Mucosa of rectum (tissue), 2 donors: ENCODE measurements at regions not wholly inside any gene's neighbourhood (a gene's known extent, or its start where the extent isn't known, plus 50 kb on each side); places are given as distances from the start of the nearest gene placed in this dataset.
"Not testable (repeated sequence)": the region's sequence is repeated elsewhere in the genome, so short reads cannot be mapped to it uniquely, and the experiment has no call there.

Source experiments
- H3K27ac ChIP-seq, 2 donors: one replicate each; pipeline ENCODE4 v1.7.0; 2013; ENCODE audit warnings: inconsistent platforms in 2 of 2, low read depth in 2 of 2, low read length in 2 of 2
- H3K27me3 ChIP-seq, 2 donors: one replicate each; pipeline ENCODE4 v1.7.0; 2013; ENCODE audit warnings: low read length in 2 of 2; ENCODE audit not compliant: control insufficient read depth in 2 of 2, insufficient read depth in 2 of 2
- H3K36me3 ChIP-seq, 2 donors: one replicate each; pipeline ENCODE4 v1.7.0; 2013; ENCODE audit warnings: low read length in 2 of 2; ENCODE audit not compliant: control insufficient read depth in 2 of 2, insufficient read depth in 2 of 2
- H3K4me1 ChIP-seq, 2 donors: one replicate each; pipeline ENCODE4 v1.7.0; 2013; ENCODE audit warnings: low read length in 2 of 2, mild to moderate bottlenecking in 1 of 2; ENCODE audit not compliant: control insufficient read depth in 2 of 2, insufficient read depth in 2 of 2
- H3K4me3 ChIP-seq, 2 donors: one replicate each; pipeline ENCODE4 v1.7.0; 2013; ENCODE audit warnings: low read length in 2 of 2
- H3K9ac ChIP-seq, 2 donors: one replicate each; pipeline ENCODE4 v1.7.0; 2013; ENCODE audit warnings: low read length in 2 of 2, low read depth in 1 of 2, mild to moderate bottlenecking in 1 of 2
- H3K9me3 ChIP-seq, 2 donors: one replicate each; pipeline ENCODE4 v1.7.0; 2013; ENCODE audit warnings: low read length in 2 of 2; ENCODE audit not compliant: control insufficient read depth in 2 of 2
- donor health status: healthy.
- donor health status: Normal muscosa, but diverticular disease.

GRCh38 chr5:23136958-23137357, 283.8 kb upstream of the CDH12 start:
- Histone ChIP-seq H3K27ac (no peak overlapping the region), H3K4me3 (no peak overlapping the region), H3K9me3 (no peaks in the 10 kb centered on the region), H3K9ac (no peak overlapping the region), H3K4me1 (no peaks in the 10 kb centered on the region), H3K27me3 (no peaks in the 10 kb centered on the region), H3K36me3 (no peaks in the 10 kb centered on the region)

DNA sequence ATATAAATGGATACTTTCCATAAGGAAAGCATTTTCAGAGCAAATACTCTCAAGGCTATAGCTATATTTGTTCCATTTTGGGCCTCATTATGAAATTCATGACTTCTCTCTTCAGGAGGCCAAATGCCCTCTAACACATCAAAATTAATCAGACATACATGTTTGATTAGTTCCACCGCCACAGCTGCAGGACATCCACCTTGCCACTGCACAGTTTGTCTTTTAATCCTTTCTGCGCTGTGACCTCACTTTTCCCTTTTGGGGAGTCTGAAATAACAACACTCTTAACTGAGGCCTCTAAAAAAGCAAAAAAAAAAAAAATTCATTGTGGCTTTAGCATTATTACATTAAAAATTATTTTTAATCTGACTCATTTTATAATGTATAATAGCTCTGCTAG, 279.1 kb upstream of the CDH12 start:
- Histone ChIP-seq H3K36me3 (no peaks in the 10 kb centered on the region), H3K4me3 (no peak overlapping the region), H3K9ac (no peak overlapping the region), H3K27me3 (no peaks in the 10 kb centered on the region), H3K27ac (no peak overlapping the region), H3K9me3 (no peaks in the 10 kb centered on the region), H3K4me1 (no peaks in the 10 kb centered on the region)

GRCh38 chr5:23112237-23112636, 259.1 kb upstream of the CDH12 start:
- Histone ChIP-seq H3K9me3 (no peaks in the 10 kb centered on the region), H3K4me1 (no peaks in the 10 kb centered on the region), H3K36me3 (no peaks in the 10 kb centered on the region), H3K9ac (no peak overlapping the region), H3K27ac (no peak overlapping the region), H3K4me3 (no peak overlapping the region), H3K27me3 (no peaks in the 10 kb centered on the region)

- H3K27ac ChIP-seq, result no peak overlapping the region
- H3K4me3 ChIP-seq, result no peak overlapping the region
- H3K27me3 ChIP-seq, result no peaks in the 10 kb centered on the region
- no peaks in the 10 kb centered on the region for H3K36me3 ChIP-seq
- H3K4me1 ChIP-seq, result no peaks in the 10 kb centered on the region
- peaks cover 0 to 11% of the 10 kb centered on the region in 2 donors for H3K9me3 ChIP-seq
- H3K9ac ChIP-seq, result no peak overlapping the region
Observed at GRCh38 chr5:23105021-23105420, 251.9 kb upstream of the CDH12 start.

GRCh38 chr5:23103566-23103965, 250.4 kb upstream of the CDH12 start:
- no peaks in the 10 kb centered on the region for H3K4me1 ChIP-seq
- H3K36me3 ChIP-seq, result no peaks in the 10 kb centered on the region
- H3K27me3 ChIP-seq, result no peaks in the 10 kb centered on the region
- no peak overlapping the region for H3K9ac ChIP-seq
- peaks cover 0 to 11% of the 10 kb centered on the region in 2 donors for H3K9me3 ChIP-seq
- H3K4me3 ChIP-seq, result no peak overlapping the region
- H3K27ac ChIP-seq, result no peak overlapping the region

DNA sequence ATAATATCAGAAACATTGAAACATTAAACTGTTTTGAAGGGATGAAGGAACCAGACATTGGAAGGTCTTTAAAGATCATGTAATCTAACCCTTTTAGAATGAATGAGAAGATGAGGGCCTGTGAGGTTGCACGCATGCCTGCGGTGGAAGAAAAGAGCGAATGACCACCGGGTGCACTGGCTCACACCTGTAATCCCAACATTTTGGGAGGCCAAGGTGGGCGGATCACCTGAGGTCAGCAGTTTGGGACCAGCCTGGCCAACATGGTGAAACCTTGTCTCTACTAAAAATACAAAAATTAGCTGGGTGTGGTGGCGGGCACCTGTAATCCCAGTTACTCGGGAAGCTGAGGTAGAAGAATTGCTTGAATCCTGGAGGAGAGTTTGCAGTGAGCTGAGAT, 242.3 kb upstream of the CDH12 start:
- not testable (repeated sequence) for H3K9me3 ChIP-seq, H3K4me1 ChIP-seq, H3K9ac ChIP-seq, H3K27me3 ChIP-seq, H3K36me3 ChIP-seq, H3K27ac ChIP-seq, H3K4me3 ChIP-seq

- H3K36me3 ChIP-seq, result no peaks in the 10 kb centered on the region
- no peaks in the 10 kb centered on the region for H3K4me1 ChIP-seq
- no peaks in the 10 kb centered on the region for H3K27me3 ChIP-seq
- H3K4me3 ChIP-seq, result no peak overlapping the region
- no peak overlapping the region for H3K27ac ChIP-seq
- no peaks in the 10 kb centered on the region for H3K9me3 ChIP-seq
- no peak overlapping the region for H3K9ac ChIP-seq
Observed at GRCh38 chr5:23089286-23089685, 236.1 kb upstream of the CDH12 start.

- no peak overlapping the region for H3K4me3 ChIP-seq
- H3K27ac ChIP-seq, result no peak overlapping the region
- H3K9me3 ChIP-seq, result no peaks in the 10 kb centered on the region
- no peaks in the 10 kb centered on the region for H3K36me3 ChIP-seq
- no peaks in the 10 kb centered on the region for H3K4me1 ChIP-seq
- no peaks in the 10 kb centered on the region for H3K27me3 ChIP-seq
- H3K9ac ChIP-seq, result no peak overlapping the region
Observed at GRCh38 chr5:23084815-23085214, 231.7 kb upstream of the CDH12 start.

GRCh38 chr5:23072179-23072578, 219.0 kb upstream of the CDH12 start:
- Histone ChIP-seq H3K9ac (no peak overlapping the region), H3K27me3 (no peaks in the 10 kb centered on the region)

DNA sequence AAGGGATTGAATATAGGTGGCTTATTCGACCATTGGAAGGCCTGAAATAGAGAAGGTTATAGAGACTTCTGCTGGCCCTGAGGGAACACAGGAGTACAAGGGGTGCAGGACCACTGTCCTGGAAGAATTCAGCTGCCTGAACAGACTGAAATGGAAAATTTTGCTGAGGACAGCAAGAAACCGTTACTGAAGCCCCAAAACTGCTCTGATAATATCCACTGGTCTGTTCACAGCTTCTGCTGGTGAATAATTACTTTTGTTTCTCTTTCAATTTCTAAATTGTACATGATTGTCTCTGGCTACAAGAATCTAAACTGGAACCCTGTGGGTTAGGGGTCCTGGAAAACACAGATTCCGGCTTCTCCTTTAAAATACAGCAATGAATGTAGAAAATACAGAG, 218.5 kb upstream of the CDH12 start:
- no peaks in the 10 kb centered on the region for H3K36me3 ChIP-seq
- peaks cover 0 to 8% of the 10 kb centered on the region in 2 donors for H3K9me3 ChIP-seq
- H3K4me1 ChIP-seq, result no peaks in the 10 kb centered on the region
- H3K27me3 ChIP-seq, result no peaks in the 10 kb centered on the region
- no peak overlapping the region for H3K27ac ChIP-seq
- no peak overlapping the region for H3K4me3 ChIP-seq
- no peak overlapping the region for H3K9ac ChIP-seq

More at GRCh38 chr5:23072179-23072578, 219.0 kb upstream of the CDH12 start:
- H3K9me3 ChIP-seq, result peaks cover 0 to 8% of the 10 kb centered on the region in 2 donors
- no peaks in the 10 kb centered on the region for H3K36me3 ChIP-seq
- no peak overlapping the region for H3K27ac ChIP-seq
- no peaks in the 10 kb centered on the region for H3K4me1 ChIP-seq
- no peak overlapping the region for H3K4me3 ChIP-seq

DNA sequence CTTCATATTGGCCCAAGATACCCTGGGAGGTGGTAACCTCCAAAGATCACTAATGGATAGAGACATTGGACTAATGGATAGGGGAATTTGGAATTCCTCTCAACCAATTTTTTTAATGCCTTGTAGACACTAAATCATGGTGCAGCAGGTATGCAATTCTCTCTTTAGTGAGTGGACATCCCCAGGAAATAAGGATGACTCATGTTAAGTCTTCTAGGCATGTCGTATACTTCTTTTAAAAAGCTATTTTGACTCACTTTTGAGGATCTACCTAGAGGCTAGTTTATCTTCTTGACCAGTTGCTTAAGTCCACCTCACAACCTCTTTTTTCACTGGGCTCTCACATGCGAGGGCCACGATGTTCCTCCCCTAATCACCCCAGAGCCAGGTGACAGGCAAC, 211.6 kb upstream of the CDH12 start:
- Histone ChIP-seq H3K27me3 (no peaks in the 10 kb centered on the region), H3K4me3 (no peak overlapping the region), H3K9ac (no peak overlapping the region), H3K4me1 (no peaks in the 10 kb centered on the region), H3K36me3 (no peaks in the 10 kb centered on the region), H3K9me3 (peaks cover 0 to 3% of the 10 kb centered on the region in 2 donors), H3K27ac (no peak overlapping the region)
